ENCODE measurements at regions not wholly inside any gene's neighbourhood (a gene's known extent, or its start where the extent isn't known, plus 50 kb on each side); places are given as distances from the start of the nearest gene placed in this dataset.

- DNase-seq = no peak
Measured at GRCh38 chr21:36636439-36636838, 62.5 kb upstream of the SIM2 start.

GRCh38 chr21:36639769-36640168 is 59.1 kb upstream of the SIM2 start:
- no peak for DNase-seq

DNA sequence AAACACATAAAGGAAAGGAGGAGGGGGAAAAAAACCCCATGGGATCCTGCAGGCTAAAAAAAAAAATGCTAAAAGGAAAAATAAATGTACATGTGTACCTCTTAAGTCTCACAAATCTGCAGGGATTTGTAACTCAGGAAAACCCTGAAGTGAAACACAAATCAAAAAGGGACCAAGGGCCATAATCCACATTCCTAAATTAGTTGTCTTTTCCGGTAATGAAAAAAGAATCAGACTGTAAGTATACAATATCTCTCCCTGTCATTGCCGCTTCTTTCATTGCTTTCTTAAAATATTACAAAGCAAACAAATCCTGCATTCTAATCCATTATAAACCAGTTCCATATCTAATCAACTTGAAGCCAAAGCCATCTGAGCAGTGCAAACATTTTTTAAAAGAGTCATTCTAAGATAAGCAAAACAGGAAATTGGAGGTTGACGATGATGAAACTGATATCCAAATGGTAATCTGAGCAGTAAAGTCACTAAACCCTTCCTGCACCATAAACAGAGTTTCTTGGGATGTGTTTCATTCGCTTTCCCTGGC is 58.7 kb upstream of the SIM2 start:
- no peak for DNase-seq

DNA sequence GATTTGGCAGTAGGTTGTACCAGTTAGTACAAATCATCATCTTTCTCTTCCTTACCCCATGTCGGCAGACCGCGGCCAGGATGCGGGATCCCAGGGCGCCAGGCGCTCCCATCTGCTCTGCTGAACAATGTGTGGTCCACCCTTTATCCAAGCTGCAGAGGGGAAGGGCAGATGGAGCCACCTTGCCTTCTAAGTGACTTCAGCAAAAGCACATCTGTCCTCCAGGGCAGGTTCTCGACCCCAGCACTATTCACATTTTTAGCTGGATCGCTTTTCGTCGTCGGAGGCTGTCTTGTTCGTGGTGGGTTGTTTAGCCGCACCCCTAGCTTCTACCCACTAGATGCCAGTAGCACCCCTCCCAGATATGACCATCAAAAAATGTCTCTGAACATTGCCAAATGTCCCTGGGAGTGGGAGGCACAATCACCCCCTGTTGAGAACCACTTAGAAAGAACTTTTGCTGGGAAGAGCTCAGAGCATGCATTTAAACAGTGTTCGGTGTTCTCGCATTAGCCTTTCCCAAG is 58.1 kb upstream of the SIM2 start:
- DNase-seq = peak; percentile 12

DNA sequence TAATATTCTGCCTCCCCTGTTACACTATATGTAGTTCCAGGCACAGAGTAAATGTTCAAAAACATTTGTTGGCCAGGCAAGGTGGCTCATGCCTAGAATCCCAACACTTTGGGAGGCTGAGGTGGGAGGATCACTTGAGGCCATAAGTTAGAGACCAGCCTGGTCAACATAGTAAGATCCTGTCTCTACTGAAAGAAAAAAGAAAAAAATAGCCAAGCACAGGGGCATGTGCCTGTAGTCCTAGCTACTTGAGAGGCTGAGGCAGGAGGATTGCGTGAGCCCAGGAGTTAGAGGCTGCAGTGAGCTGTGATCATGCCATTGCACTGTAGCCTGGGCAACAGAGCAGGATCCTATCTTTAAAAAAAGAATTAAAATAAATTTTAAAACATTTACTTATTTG is 57.6 kb upstream of the SIM2 start:
- DNase-seq = no peak

GRCh38 chr21:36641886-36642285 is 57.0 kb upstream of the SIM2 start:
- no peak for DNase-seq

DNA sequence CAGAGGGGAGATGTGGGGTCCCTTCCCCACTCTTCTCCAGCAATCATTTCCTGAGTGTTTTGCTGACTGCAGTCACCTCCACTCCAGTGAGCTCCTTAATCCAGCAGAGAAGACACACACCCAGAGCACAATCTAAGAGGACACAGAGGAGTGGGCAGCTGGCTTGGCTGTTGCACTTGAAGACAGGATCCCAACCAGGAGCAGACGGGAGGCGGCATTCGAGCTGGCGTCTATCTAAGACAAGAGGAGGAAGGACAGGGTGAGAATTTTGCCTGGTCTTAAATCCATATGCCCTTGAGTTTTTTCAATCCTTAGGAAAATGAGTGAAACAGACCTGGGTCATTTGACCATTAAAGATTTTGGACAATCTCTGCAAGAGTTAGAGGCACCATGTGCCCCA is 56.1 kb upstream of the SIM2 start:
- DNase-seq = no peak

DNA sequence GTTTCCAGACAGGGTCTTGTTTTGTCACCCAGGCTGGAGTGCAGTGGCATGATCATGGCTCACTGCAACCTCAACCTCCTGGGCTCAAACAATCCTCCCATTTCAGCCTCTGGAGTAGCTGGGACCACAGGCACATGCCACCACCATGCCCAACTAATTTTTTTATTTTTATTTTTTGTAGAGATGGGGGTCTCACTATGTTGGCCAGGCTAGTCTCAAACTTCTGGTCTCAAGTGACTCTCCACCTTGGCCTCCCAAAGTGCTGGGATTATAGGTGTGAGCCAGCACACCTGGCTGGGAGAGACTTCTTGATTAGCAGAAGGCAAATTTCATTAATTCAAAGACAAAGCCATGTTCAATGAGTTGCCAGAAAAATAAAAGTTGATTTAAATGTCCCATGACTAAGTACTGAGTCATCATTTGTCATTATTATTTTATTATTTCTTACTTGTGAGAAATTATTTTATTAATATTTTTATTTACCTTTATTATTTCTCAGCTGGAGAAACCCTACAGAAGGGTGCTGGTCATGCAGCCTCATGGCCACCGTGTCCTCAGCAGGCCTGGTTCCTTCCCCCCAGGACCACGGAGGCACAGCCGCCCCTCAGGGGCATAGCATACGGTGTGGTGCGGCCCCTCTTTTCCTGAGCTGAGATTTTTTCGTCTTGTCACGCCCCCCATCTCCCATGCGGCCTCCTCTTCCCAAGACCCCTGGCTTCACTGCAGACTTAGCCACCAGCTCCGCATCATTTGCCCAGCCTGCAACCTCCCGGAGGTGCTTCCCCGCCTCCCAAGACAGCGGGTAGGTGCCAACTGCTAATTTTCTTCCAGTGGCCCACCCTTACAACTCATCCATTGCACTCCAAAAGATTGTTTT is 55.3 kb upstream of the SIM2 start:
- no peak for DNase-seq

DNA sequence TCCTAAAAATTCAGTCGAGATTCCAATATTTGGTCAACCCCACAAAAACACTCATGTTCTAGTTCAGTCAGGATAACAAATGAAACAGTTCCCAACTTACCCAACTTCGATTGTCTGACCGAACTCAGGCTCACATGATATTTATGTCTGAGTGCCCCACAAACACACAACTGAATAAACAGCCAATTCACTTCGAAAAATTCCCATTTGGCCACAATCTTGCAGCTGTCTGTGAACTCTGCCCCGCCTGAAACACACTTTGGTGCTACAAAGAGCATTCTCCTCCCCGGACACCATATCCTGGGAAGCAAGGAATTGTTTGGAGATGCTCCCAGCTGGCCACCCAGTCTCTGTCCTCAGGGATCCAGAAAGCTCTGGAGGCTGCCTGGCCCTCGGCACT is 52.9 kb upstream of the SIM2 start:
- DNase-seq = no peak

GRCh38 chr21:36646645-36647044 is 52.3 kb upstream of the SIM2 start:
- DNase-seq = no peak

DNA sequence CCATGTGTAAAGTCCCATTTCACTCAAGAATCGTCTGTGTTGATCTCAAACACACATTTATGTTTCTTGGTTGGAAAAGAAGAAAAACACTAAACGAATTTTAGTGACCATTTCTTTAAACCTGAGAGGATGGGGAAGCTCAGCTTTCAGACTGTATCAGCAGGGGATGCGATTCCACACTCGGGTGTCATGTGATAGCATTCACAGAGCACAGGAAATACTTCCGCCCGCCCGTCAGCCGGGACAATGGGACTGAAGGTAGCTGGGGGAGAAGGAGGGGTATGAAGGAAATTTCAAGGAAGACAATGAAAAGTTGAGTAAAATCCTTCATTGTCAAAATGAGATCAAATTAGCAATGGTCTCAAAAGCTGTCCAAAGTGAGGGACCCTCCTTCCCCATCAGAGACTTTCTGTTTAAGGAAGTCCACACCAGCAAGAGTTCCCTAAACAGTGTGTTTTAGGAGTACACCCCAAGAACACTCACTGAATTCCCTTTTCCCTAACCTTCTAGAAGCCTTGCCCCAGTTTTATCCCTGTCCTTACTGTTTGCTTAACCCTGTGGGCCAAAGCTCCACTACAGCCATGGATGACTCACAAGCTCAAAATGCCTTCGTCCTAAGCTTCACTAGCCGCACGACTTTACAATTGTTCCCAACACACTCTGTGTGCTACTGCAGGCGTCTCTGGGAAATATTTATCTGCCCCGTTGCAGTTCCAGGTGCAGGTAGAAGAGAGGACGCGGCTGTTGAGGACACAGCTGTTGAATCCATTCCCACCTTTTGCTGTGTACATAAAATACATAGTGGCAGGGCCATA is 51.4 kb upstream of the SIM2 start:
- DNase-seq = no peak
